IPS-18a (cell line): ENCODE measurements at regions not wholly inside any gene's neighbourhood (a gene's known extent, or its start where the extent isn't known, plus 50 kb on each side); places are given as distances from the start of the nearest gene placed in this dataset.

Experiments used
- H3K27ac ChIP-seq: one replicate; pipeline ENCODE4 v1.5.1; 2013; ENCODE audit warnings: low read length
- H3K27me3 ChIP-seq: one replicate; pipeline ENCODE4 v1.6.1; 2013; ENCODE audit warnings: mild to moderate bottlenecking, low read length; ENCODE audit not compliant: control insufficient read depth, insufficient read depth
- H3K36me3 ChIP-seq: one replicate; pipeline ENCODE4 v1.6.1; 2013; ENCODE audit warnings: low read depth, low read length; ENCODE audit not compliant: control insufficient read depth
- H3K4me1 ChIP-seq: one replicate; pipeline ENCODE4 v1.6.1; 2013; ENCODE audit warnings: low read depth, low read length; ENCODE audit not compliant: control insufficient read depth
- H3K4me3 ChIP-seq: one replicate; pipeline ENCODE4 v1.5.1; 2013; ENCODE audit warnings: low read length
- H3K9ac ChIP-seq: one replicate; pipeline ENCODE4 v1.6.1; 2013; ENCODE audit warnings: mild to moderate bottlenecking, low read length, moderate library complexity
- H3K9me3 ChIP-seq: one replicate; pipeline ENCODE4 v1.6.1; 2013; ENCODE audit warnings: low read depth, low read length; ENCODE audit not compliant: control insufficient read depth

DNA sequence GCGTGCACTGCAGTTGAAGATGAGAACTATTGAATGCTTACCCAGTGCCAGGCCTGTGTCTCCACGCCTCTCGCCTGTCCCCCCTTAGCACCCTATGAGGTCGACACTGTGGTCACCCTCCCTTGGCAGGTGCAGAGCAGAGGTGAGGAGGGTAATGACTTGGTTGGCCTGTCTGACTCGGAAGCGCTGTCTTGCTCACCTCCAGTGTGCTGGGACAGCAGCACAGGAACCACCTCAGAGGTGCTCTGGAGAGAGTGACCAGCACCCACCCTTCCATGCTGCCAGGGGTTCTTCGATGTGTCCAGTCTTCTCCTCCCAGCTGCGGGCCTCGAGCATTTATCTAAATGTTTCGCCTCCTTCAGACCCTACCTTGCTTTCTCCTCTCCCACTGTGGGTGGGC is 178.3 kb upstream of the IRX2 start:
- Histone ChIP-seq H3K27me3 (no peaks in the 10 kb centered on the region), H3K4me3 (no peak overlapping the region), H3K27ac (no peak overlapping the region), H3K9ac (no peak overlapping the region), H3K36me3 (no peaks in the 10 kb centered on the region), H3K9me3 (no peaks in the 10 kb centered on the region), H3K4me1 (peaks cover 8% of the 10 kb centered on the region)

DNA sequence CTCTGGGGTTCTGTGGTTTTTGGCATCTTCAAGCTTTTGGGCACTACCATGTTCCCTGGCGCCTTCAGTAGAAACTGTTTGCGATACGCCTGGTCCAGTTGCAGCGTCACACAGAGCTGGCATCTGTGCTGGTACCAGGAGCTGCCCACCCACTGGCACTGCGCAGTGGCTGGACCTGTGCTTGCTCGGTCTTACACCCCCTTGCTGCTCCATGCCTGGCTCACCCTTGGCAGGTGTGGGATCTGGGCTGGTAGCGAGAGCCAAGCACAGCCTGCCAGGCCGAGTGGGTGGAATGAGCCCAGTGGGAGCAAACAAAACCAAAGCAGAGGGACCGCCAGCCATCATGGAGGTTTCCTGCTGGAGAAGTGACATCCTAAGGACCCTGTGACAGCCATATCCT is 170.2 kb upstream of the IRX2 start:
- Histone ChIP-seq H3K4me1 (peaks cover under 1% of the 10 kb centered on the region), H3K27ac (no peak overlapping the region), H3K9ac (no peak overlapping the region), H3K9me3 (no peaks in the 10 kb centered on the region), H3K27me3 (no peaks in the 10 kb centered on the region), H3K4me3 (no peak overlapping the region), H3K36me3 (no peaks in the 10 kb centered on the region)

DNA sequence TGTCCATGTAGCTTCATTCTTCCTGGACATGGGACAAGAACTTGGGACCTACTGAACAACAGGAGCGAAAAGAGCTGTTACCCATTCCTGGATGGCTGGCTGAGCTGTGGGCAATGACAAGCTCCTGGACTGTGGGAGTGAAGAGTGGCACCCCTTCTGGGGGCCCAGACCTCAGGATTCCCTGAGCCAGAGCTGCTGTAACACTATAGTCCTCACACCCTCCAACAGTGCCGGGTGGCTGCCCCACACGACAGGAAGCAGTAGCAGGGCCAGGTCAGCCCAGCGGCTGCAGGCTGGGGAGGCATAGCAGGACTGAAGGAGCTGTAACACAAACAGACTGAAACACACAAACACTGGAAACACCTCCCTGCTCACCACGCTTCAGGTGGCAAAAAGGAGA is 169.7 kb upstream of the IRX2 start:
- no peak overlapping the region for H3K9ac ChIP-seq
- no peaks in the 10 kb centered on the region for H3K9me3 ChIP-seq
- H3K4me1 ChIP-seq = peaks cover 4% of the 10 kb centered on the region
- no peak overlapping the region for H3K27ac ChIP-seq
- H3K36me3 ChIP-seq = no peaks in the 10 kb centered on the region
- H3K4me3 ChIP-seq = no peak overlapping the region
- H3K27me3 ChIP-seq = no peaks in the 10 kb centered on the region

DNA sequence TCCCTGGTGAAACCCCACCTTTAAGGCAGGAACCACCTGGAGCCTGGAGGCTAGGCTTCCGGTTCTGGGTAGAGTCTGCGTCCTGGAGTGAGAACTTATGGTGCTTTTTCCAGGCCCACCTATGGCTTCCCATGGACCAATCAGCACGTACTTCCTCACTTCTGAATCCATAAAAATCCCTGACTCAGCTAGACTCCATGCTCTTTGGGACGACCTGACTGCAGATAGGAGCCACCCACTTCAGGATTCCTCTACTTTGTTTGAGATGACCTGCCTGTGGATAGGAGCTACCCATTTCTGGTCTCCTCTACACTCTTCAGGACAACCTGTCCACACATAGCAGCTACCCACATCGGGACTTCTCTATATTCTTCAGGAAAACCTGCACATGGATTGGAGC is 168.8 kb upstream of the IRX2 start:
- Histone ChIP-seq H3K9me3 (no peaks in the 10 kb centered on the region), H3K4me1 (peaks cover 9% of the 10 kb centered on the region), H3K27ac (no peak overlapping the region), H3K27me3 (no peaks in the 10 kb centered on the region), H3K4me3 (no peak overlapping the region), H3K36me3 (no peaks in the 10 kb centered on the region), H3K9ac (no peak overlapping the region)

DNA sequence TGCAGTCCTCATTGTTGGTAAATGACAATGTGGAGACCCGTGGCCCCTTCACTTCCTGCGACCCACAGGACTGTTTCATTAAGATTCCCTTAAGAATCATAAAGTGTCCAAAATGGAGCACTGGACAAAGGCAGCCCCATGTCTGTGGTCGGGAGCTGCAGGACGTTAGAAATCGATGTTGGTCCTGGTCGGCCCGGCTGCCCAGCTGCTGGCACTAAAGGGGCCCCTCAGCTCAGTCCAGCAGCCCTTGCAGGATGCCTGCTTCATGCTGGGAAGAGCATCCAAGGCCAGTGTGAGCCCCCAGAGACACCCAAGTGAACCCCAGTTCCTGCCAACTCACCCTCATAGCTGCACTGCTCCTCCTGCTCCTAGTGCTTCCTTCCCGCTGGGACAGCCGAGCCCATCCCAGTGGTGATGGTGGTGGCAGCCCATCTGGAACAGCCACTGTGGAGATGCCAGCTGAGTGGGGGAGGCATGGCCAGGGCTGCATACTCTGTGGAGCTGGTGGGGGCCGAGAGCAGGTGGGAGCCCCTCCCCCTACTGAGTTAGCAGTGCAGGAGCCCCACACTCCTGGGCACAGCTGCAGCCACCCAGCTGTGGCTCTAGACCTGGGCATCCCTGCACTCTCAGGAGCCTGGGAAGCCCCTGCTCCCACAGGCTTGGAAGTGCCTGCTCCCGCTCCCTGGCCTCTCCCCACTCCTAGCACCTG is 168.0 kb upstream of the IRX2 start:
- Histone ChIP-seq H3K27ac (no peak overlapping the region), H3K9ac (no peak overlapping the region), H3K27me3 (no peaks in the 10 kb centered on the region), H3K4me1 (peaks cover 16% of the 10 kb centered on the region), H3K9me3 (no peaks in the 10 kb centered on the region), H3K4me3 (no peak overlapping the region), H3K36me3 (no peaks in the 10 kb centered on the region)

DNA sequence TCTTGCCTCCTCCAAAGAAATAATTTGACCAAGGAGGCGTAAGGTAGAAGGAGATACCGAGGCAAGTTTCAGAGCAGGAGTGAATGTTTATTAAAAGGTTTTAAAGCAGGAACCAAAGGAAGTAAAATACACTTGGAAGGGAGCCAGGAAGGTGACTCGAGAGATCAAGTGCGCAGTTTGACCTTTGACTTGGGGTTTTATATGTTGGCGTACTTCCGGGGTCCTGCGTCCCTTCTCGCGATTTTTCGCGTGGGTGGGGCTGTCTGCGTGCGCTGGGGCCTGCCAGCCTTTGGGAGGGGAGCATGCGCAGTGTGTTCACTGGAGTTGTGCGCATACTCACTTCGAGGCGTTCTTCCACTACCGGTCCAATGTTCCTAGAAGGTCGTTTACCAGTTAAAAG is 166.0 kb upstream of the IRX2 start:
- Histone ChIP-seq H3K9me3 (no peaks in the 10 kb centered on the region), H3K4me1 (peaks cover 23% of the 10 kb centered on the region), H3K27me3 (no peaks in the 10 kb centered on the region)

DNA sequence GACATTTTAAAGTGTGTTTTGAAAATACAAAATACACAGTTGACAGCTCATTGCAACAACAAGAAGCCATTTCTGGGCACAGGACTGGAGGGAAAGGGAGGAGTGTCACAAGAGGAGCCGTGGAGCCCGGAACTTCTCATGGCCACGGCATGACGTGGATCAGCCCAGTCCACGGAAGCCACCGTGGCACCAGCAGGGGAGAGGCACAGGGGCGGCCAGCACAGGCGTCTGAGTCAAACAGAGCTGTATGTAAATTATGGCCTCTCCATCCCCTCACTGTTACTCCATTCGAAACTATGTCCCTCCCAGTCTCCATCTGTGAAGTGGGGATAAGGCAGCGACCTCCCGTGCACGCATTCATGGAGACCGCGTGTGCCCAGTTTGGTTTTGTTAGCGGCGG is 165.6 kb upstream of the IRX2 start:
- H3K4me1 ChIP-seq = peaks cover 23% of the 10 kb centered on the region
- no peak overlapping the region for H3K4me3 ChIP-seq
- no peaks in the 10 kb centered on the region for H3K9me3 ChIP-seq
- no peaks in the 10 kb centered on the region for H3K27me3 ChIP-seq
- no peak overlapping the region for H3K9ac ChIP-seq
- H3K36me3 ChIP-seq = no peaks in the 10 kb centered on the region
- H3K27ac ChIP-seq = no peak overlapping the region

More for the DNA sequence above, 166.0 kb upstream of the IRX2 start:
- H3K4me3 ChIP-seq = no peak overlapping the region
- H3K27ac ChIP-seq = no peak overlapping the region
- no peaks in the 10 kb centered on the region for H3K36me3 ChIP-seq
- no peak overlapping the region for H3K9ac ChIP-seq

DNA sequence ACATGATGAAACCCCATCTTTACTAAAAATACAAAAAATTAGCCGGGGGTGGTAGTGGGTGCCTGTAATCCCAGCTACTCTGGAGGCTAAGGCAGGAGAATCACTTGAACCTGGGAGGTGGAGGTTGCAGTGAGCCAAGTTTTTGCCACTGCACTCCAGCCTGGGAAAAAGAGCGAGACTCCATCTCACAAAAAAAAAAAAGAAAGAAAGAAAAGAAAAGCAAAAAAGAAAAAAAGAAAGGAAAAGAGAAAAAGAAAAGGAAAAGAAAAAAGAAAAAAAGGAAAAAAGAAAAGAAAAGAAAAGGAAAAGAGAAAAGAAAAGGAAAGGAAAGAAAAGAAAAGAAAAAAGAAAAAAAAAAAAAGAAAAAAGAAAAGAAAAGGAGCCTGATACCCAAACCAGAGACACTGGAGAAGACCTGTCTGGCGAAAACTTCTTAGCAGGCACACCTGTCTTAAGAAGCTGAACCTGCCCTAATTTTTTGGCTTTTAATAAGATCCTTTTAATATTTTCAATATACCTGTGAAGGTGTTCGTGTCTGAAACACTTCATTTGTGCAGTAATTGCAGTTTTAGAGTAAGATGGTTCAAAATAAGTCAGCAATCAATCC is 164.7 kb upstream of the IRX2 start:
- H3K4me3 ChIP-seq = no peak overlapping the region
- H3K4me1 ChIP-seq = peaks cover 23% of the 10 kb centered on the region
- H3K27me3 ChIP-seq = no peaks in the 10 kb centered on the region
- H3K9me3 ChIP-seq = no peaks in the 10 kb centered on the region
- H3K36me3 ChIP-seq = no peaks in the 10 kb centered on the region
- H3K27ac ChIP-seq = no peak overlapping the region
- H3K9ac ChIP-seq = no peak overlapping the region

DNA sequence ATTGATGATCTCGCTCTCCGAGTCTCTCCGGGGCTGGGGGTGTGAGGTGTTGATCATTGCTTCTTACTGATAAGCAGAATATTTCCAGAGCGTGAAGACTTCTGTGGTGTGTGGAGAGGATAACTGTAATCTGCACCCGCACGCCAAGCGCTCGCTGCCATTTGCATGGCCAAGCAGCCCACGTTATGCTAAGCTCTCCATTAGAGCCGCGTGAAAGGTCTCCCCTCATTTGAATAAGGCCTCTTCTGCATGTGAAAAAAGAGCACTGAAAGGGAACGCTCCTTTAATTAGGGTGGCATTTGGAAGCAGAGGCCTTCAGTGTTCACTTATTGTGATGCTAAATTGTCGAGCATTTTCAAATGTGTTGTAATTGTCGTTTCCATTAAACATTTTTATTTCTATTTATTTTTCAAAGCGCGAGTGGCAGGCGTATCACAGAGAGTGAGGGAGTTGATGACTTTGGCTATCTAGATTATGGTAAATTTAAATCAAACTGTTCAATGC is 163.6 kb upstream of the IRX2 start:
- Histone ChIP-seq H3K36me3 (no peaks in the 10 kb centered on the region), H3K27me3 (no peaks in the 10 kb centered on the region), H3K9me3 (no peaks in the 10 kb centered on the region), H3K4me3 (peak overlapping the region; percentile 33), H3K9ac (peak overlapping the region; percentile 4), H3K27ac (no peak overlapping the region), H3K4me1 (peaks cover 23% of the 10 kb centered on the region)

DNA sequence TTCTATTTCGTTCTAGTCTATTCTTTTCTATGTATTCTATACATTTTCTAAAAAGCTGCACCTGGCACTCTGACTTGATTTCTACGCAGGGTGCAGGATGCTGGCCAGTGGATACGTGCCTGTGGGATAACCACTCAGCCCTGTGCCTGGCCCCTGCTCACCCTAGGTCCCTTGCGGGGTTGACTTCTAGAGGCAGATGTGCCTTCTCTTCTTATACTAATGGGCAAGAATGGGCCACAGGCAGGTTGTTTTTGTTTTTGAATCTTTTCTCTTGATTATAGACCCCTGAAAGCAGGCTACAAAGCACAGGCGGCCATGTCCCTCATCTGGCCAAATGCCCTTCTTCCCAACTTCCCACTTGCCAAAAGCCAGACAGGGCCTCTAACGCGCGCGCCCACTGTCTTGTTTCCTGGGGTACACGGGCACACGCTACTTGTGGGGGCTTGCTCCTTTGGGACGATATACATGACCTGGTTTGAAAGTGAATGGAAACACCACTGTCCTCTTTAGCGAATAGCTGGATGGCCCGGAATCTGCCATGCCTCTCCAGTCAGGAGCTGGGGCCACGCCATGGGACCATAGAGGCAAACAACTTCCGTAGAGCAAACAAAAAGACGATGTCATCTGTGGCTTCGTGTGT is 162.7 kb upstream of the IRX2 start:
- Histone ChIP-seq H3K4me1 (peaks cover 23% of the 10 kb centered on the region), H3K9me3 (no peaks in the 10 kb centered on the region), H3K27me3 (no peaks in the 10 kb centered on the region)

DNA sequence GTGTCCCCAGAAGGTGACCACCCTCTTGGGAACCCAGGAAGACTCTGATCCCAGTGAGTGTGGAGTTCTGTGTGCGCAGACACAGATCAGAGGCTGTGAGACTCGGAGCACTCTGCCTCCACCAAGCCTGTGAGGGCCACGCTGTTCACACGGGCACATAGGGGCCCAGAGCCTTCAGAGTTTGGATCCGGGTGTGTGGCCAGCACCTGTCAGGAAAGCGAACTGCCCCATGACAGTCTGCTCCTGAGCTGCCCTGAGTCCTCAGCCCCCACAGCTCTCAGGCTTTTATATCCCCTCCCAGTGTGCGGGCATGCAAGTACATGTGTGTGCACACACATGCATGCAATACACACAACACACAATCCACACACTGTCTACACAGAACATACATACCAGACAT is 161.8 kb upstream of the IRX2 start:
- H3K27me3 ChIP-seq = no peaks in the 10 kb centered on the region
- H3K27ac ChIP-seq = no peak overlapping the region
- peaks cover 23% of the 10 kb centered on the region for H3K4me1 ChIP-seq
- no peaks in the 10 kb centered on the region for H3K36me3 ChIP-seq
- no peak overlapping the region for H3K9ac ChIP-seq
- H3K4me3 ChIP-seq = no peak overlapping the region
- H3K9me3 ChIP-seq = no peaks in the 10 kb centered on the region

More for the DNA sequence above, 162.7 kb upstream of the IRX2 start:
- H3K4me3 ChIP-seq = no peak overlapping the region
- H3K9ac ChIP-seq = no peak overlapping the region
- H3K27ac ChIP-seq = no peak overlapping the region
- H3K36me3 ChIP-seq = no peaks in the 10 kb centered on the region
